H1 (cell line): ENCODE measurements at regions not wholly inside any gene's neighbourhood (a gene's known extent, or its start where the extent isn't known, plus 50 kb on each side); places are given as distances from the start of the nearest gene placed in this dataset.

Experiments used
- CTCF ChIA-PET: fragments of 300-600 bp; sonication (Branson Sonifier 250); formaldehyde crosslinking; loops from one replicate; lab custom pipeline; 2021; ENCODE audit not compliant: partially characterized antibody; lab: Charles Lee
- POLR2A ChIA-PET: fragments of 300-600 bp; sonication (Branson Sonifier 250); formaldehyde crosslinking; loops from one replicate; lab custom pipeline; 2021; ENCODE audit warnings: inconsistent platforms; ENCODE audit not compliant: partially characterized antibody; lab: Charles Lee
- DNase-seq, 2 experiments: peaks; one replicate each; pipeline versions ENCODE4 v3.0.0 to v3.0.0-alpha.2; 2010 to 2022; ENCODE audit warnings: low spot score in 2 of 2, low read depth in 1 of 2, mixed read lengths in 1 of 2
- FAIRE-seq: peaks from 2 replicates; lab custom pipeline; 2011; peaks lifted over from hg19 to GRCh38; lab: Jason Lieb, UNC
- H2AFZ ChIP-seq: 2 replicates; pipeline ENCODE4 v1.8.1; 2012; ENCODE audit warnings: low read length, inconsistent platforms
- H2AK5ac ChIP-seq: 2 replicates; pipeline ENCODE4 v1.6.1; 2013; ENCODE audit warnings: low read depth, low read length
- H2BK120ac ChIP-seq: replicated peaks from 2 replicates; pipeline ENCODE3; 2013; ENCODE audit warnings: low read depth, low read length, inconsistent platforms
- H2BK12ac ChIP-seq: 2 replicates; pipeline ENCODE4 v1.6.1; 2013; ENCODE audit warnings: low read depth, low read length
- H2BK15ac ChIP-seq: 2 replicates; pipeline ENCODE4 v1.6.1; 2013; ENCODE audit warnings: low read length
- H2BK20ac ChIP-seq: 2 replicates; pipeline ENCODE4 v1.6.1; 2013; ENCODE audit warnings: low read length
- H2BK5ac ChIP-seq: 2 replicates; pipeline ENCODE4 v1.6.1; 2013; ENCODE audit warnings: low read depth, low read length
- H3K14ac ChIP-seq: 2 replicates; pipeline ENCODE4 v1.6.1; 2013; ENCODE audit warnings: inconsistent platforms; ENCODE audit not compliant: insufficient read length
- H3K18ac ChIP-seq: 2 replicates; pipeline ENCODE4 v1.6.1; 2013; ENCODE audit warnings: low read length; ENCODE audit errors: extremely low read depth
- H3K23ac ChIP-seq: 2 replicates; pipeline ENCODE4 v1.6.1; 2013; ENCODE audit warnings: inconsistent platforms; ENCODE audit not compliant: insufficient read length
- H3K23me2 ChIP-seq: 2 replicates; pipeline ENCODE4 v1.6.1; 2013; ENCODE audit warnings: low read depth, low read length
- H3K27ac ChIP-seq: 2 replicates; pipeline ENCODE4 v1.6.1; 2011; ENCODE audit warnings: low read depth, low read length, inconsistent platforms
- H3K27me3 ChIP-seq, 4 experiments: replicated peaks in 1 of 4; 1 replicate in 1 of 4; 2 replicates in 3 of 4; pipeline versions ENCODE4 v1.6.1 to v1.8.1; 2011 to 2013; ENCODE audit warnings: low read length in 3 of 4, mild to moderate bottlenecking in 3 of 4, inconsistent platforms in 2 of 4, mixed read lengths in 2 of 4, moderate library complexity in 1 of 4; ENCODE audit not compliant: control insufficient read depth in 3 of 4, insufficient read depth in 3 of 4; ENCODE audit errors: extremely low read depth in 1 of 4
- H3K36me3 ChIP-seq, 4 experiments: 2 replicates each; pipeline versions ENCODE4 v1.6.1 to v1.8.1; 2011 to 2013; ENCODE audit warnings: mild to moderate bottlenecking in 4 of 4, low read length in 3 of 4, moderate library complexity in 2 of 4, control low read depth in 1 of 4, inconsistent platforms in 1 of 4; ENCODE audit not compliant: insufficient read depth in 4 of 4, control insufficient read depth in 2 of 4
- H3K4ac ChIP-seq: replicated peaks from 2 replicates; pipeline ENCODE3; 2013; ENCODE audit warnings: low read length, low read depth, mixed read lengths, inconsistent platforms; ENCODE audit not compliant: insufficient read length
- H3K4me1 ChIP-seq, 4 experiments: replicated peaks in 1 of 4; 1 replicate in 1 of 4; 2 replicates in 3 of 4; pipeline versions ENCODE4 v1.6.1 to v1.8.1; 2011 to 2013; ENCODE audit warnings: low read length in 3 of 4, inconsistent platforms in 2 of 4, mixed read lengths in 1 of 4; ENCODE audit not compliant: insufficient read depth in 4 of 4, control insufficient read depth in 3 of 4
- H3K4me2 ChIP-seq, 2 experiments: 2 replicates each; pipeline versions ENCODE4 v1.6.1 to v1.8.1; 2011 to 2013; ENCODE audit warnings: low read depth in 2 of 2, low read length in 2 of 2, control low read depth in 1 of 2, inconsistent platforms in 1 of 2, mild to moderate bottlenecking in 1 of 2; ENCODE audit not compliant: insufficient read depth in 1 of 2
- H3K4me3 ChIP-seq, 4 experiments: fragments of 200-600, 300-600 bp in 1 of 4; sonication (generic), shearing (Covaris generic), sonication (Bioruptor Twin) in 1 of 4; 2 replicates each; pipeline versions ENCODE4 v1.5.1 to v1.8.1; 2011 to 2016; ENCODE audit warnings: low read length in 4 of 4, low read depth in 3 of 4, control low read depth in 2 of 4, inconsistent platforms in 2 of 4, mild to moderate bottlenecking in 2 of 4, mixed read lengths in 1 of 4, moderate library complexity in 1 of 4; ENCODE audit not compliant: insufficient read depth in 2 of 4; ENCODE audit errors: extremely low read depth in 1 of 4
- H3K56ac ChIP-seq: replicated peaks from 2 replicates; pipeline ENCODE3; 2013; ENCODE audit warnings: low read depth, mild to moderate bottlenecking, mixed read lengths, low read length, inconsistent platforms; ENCODE audit not compliant: insufficient read length
- H3K79me1 ChIP-seq: 2 replicates; pipeline ENCODE4 v1.6.1; 2013; ENCODE audit warnings: low read depth, low read length, control low read depth
- H3K79me2 ChIP-seq, 2 experiments: 2 replicates each; pipeline versions ENCODE4 v1.6.1 to v1.8.1; 2012 to 2013; ENCODE audit warnings: low read length in 2 of 2, mild to moderate bottlenecking in 2 of 2, inconsistent platforms in 1 of 2; ENCODE audit not compliant: insufficient read depth in 2 of 2, control insufficient read depth in 1 of 2
- H3K9ac ChIP-seq, 4 experiments: replicated peaks in 1 of 4; 1 replicate in 1 of 4; 2 replicates in 3 of 4; pipeline versions ENCODE4 v1.6.1 to v1.8.1; 2011 to 2013; ENCODE audit warnings: low read depth in 3 of 4, low read length in 3 of 4, control low read depth in 2 of 4, mild to moderate bottlenecking in 2 of 4, moderate library complexity in 2 of 4, inconsistent platforms in 1 of 4; ENCODE audit errors: extremely low read depth in 1 of 4
- H3K9me3 ChIP-seq, 2 experiments: 2 replicates each; pipeline versions ENCODE4 v1.6.1 to v1.8.1; 2012 to 2013; ENCODE audit warnings: mild to moderate bottlenecking in 2 of 2, moderate library complexity in 2 of 2, control low read depth in 1 of 2, inconsistent platforms in 1 of 2, low read depth in 1 of 2, low read length in 1 of 2, mixed read lengths in 1 of 2; ENCODE audit not compliant: insufficient read depth in 2 of 2
- H4K20me1 ChIP-seq, 2 experiments: replicated peaks in 1 of 2; 2 replicates each; pipeline versions ENCODE3 to v1.8.1; 2011 to 2013; ENCODE audit warnings: inconsistent platforms in 2 of 2, low read length in 2 of 2, mild to moderate bottlenecking in 1 of 2; ENCODE audit not compliant: insufficient read depth in 2 of 2, control insufficient read depth in 1 of 2
- H4K5ac ChIP-seq: 2 replicates; pipeline ENCODE4 v1.6.1; 2013; ENCODE audit warnings: low read length, low read depth, mixed read lengths, inconsistent platforms; ENCODE audit not compliant: insufficient read length
- H4K8ac ChIP-seq: 2 replicates; pipeline ENCODE4 v1.8.0; 2013; ENCODE audit warnings: mild to moderate bottlenecking, moderate library complexity, low read length, inconsistent platforms; ENCODE audit not compliant: insufficient read depth; ENCODE audit errors: extremely low read depth
- H4K91ac ChIP-seq: replicated peaks from 2 replicates; pipeline ENCODE3; 2013; ENCODE audit warnings: low read length, mixed read lengths, inconsistent platforms; ENCODE audit not compliant: insufficient read length
- CBX8 ChIP-seq: fragments of 300-800, 300-1000 bp; sonication (generic); IDR thresholded peaks from 2 replicates; pipeline ENCODE4 v1.7.1; 2016; ENCODE audit warnings: low read depth, low read length, borderline replicate concordance
- CREB1 ChIP-seq: IDR thresholded peaks from 2 replicates; pipeline ENCODE4 v1.6.1; 2012; ENCODE audit warnings: inconsistent platforms
- E2F6 ChIP-seq: IDR thresholded peaks from 2 replicates; pipeline ENCODE4 v1.6.1; 2012; ENCODE audit warnings: inconsistent platforms
- JUN ChIP-seq: IDR thresholded peaks from 2 replicates; pipeline ENCODE4 v1.6.1; 2011; ENCODE audit warnings: low read depth, mild to moderate bottlenecking, improper control_type of control experiment, low read length
- KDM1A ChIP-seq: fragments of 200-600, 300-600 bp; sonication (generic); IDR thresholded peaks from 2 replicates; pipeline ENCODE4 v1.7.1; 2016; ENCODE audit warnings: mild to moderate bottlenecking, low read length, borderline replicate concordance
- KDM5A ChIP-seq: fragments of 200-600 bp; IDR thresholded peaks from 2 replicates; pipeline ENCODE4 v1.7.1; 2012; ENCODE audit warnings: mild to moderate bottlenecking, low read length, inconsistent platforms, mixed read lengths
- RBBP5 ChIP-seq: IDR thresholded peaks from 2 replicates; pipeline ENCODE4 v1.7.1; 2012; ENCODE audit warnings: low read depth, mild to moderate bottlenecking, inconsistent platforms, low read length, moderate library complexity, borderline replicate concordance
- SIN3A ChIP-seq, 2 experiments: IDR thresholded peaks in 1 of 2; conservative IDR thresholded peaks in 1 of 2; 2 replicates each; pipeline ENCODE4 v1.6.1; 2011 to 2012; ENCODE audit warnings: low read length in 2 of 2, improper control_type of control experiment in 1 of 2, low read depth in 1 of 2, mild to moderate bottlenecking in 1 of 2
- SIRT6 ChIP-seq: IDR thresholded peaks from one replicate; pipeline ENCODE4 v1.7.1; 2012; ENCODE audit warnings: low read length, inconsistent platforms
- YY1 ChIP-seq: IDR thresholded peaks from 2 replicates; pipeline ENCODE4 v1.6.1; 2011; ENCODE audit warnings: low read depth, mild to moderate bottlenecking, low read length
- WGBS, 2 experiments: shearing (Covaris generic) in 1 of 2; methylation state at CpG; one replicate each; pipeline versions ENCODE4 v1.1.6 to v1.1.7; 2013 to 2015; ENCODE audit warnings: low lambda C conversion rate in 2 of 2, mixed read lengths in 2 of 2, inconsistent platforms in 1 of 2, low coverage in 1 of 2, missing lambda C conversion rate in 1 of 2; ENCODE audit not compliant: insufficient replicate concordance in 2 of 2, insufficient coverage in 1 of 2, insufficient read length in 1 of 2; ENCODE audit errors: extremely low coverage in 1 of 2, missing lambda C conversion rate in 1 of 2; 5-methylcytosine and 5-hydroxymethylcytosine counted together

- Histone ChIP-seq H3K4me3 (no peak overlapping the region), H2BK15ac (no peak overlapping the region), H3K4me1 (0 out of 7 replicates have a peak, but pooled peaks cover 0 to 3% (median under 1%) of the 10 kb centered on the region in 4 experiments), H4K8ac (no peak overlapping the region; the same call in 1 of the 2 replicates), H2BK5ac (no peak overlapping the region), H3K56ac (no peak overlapping the region), H3K79me2 (no peaks in the 10 kb centered on the region), H4K91ac (no peak overlapping the region), H2BK12ac (no peak overlapping the region), H4K5ac (no peak overlapping the region), H2BK120ac (no peak overlapping the region)
- 85% methylated on average over 9 of the region's 9 CpGs; no CpG with 5 or more reads in 1 of the 2 experiments for WGBS, 2 experiments
- DNase-seq, result no peak
- TF ChIP-seq SIN3A (conservative IDR thresholded peaks at IDR 0.05 in 1 of 2, IDR thresholded peaks at IDR 0.05 in 1 of 2; ENCODE audit: low read depth in 1 of 2, low read length in 2 of 2) (no peak), JUN (no peak), CREB1 (no peak), SIRT6 (no peak), E2F6 (no peak), RBBP5 (no peak), CBX8 (no peak), KDM1A (no peak), KDM5A (no peak), YY1 (no peak)
- TF ChIP-seq, all 59 proteins: peak for 0
- Histone ChIP-seq H3K14ac (no peak overlapping the region), H3K36me3 (no peaks in the 10 kb centered on the region), H3K9me3 (0 out of 4 replicates have a peak, but pooled peaks cover 0 to 2% of the 10 kb centered on the region in 2 experiments), H2AK5ac (no peak overlapping the region), H3K18ac (no peak overlapping the region), H3K23me2 (no peaks in the 10 kb centered on the region; the same call in 1 of the 2 replicates), H2BK20ac (no peak overlapping the region), H3K27ac (no peak overlapping the region), H2AFZ (no peak overlapping the region), H3K79me1 (no peaks in the 10 kb centered on the region), H3K4ac (no peak overlapping the region), H3K9ac (no peak overlapping the region), H4K20me1 (no peaks in the 10 kb centered on the region), H3K4me2 (no peak overlapping the region), H3K27me3 (no peaks in the 10 kb centered on the region), H3K23ac (no peak overlapping the region)
- POLR2A ChIA-PET, result interaction anchor here (0.6 kb wide), 1 partner anchor 323 kb away, joined by 3 read pairs; no protein-coding TSS in a partner anchor
- CTCF ChIA-PET, result no interaction called here
- FAIRE-seq, result no peak
These were observed 150.4 kb downstream of the LRRC30 start for GRCh38 chr18:7381307-7381706.
